Panc1 (cell line): ENCODE measurements at regions not wholly inside any gene's neighbourhood (a gene's known extent, or its start where the extent isn't known, plus 50 kb on each side); places are given as distances from the start of the nearest gene placed in this dataset.
A peak's percentile ranks its signal among the peaks of the same experiment; 100 is the strongest.

Experiments used
- ATAC-seq: fragments of 200-7000 bp; cut with Tn5 transposase; 2 replicates; pipeline ENCODE4 v1.9.1; 2020; ENCODE audit warnings: mild to moderate bottlenecking, moderate library complexity
- BruUV-seq: library from RNA; stranded (reverse); fragments of 400-500 nt; replicated peaks from 2 replicates; lab custom pipeline; 2021; lab: Mats Ljungman, UMichigan
- CTCF ChIA-PET: fragments of 300-600 bp; sonication (Branson Sonifier 250); formaldehyde crosslinking; loops from one replicate; lab custom pipeline; 2022; ENCODE audit warnings: antibody characterized with exemption; lab: Charles Lee
- POLR2A ChIA-PET: fragments of 300-600 bp; sonication (Branson Sonifier 250); formaldehyde crosslinking; loops from one replicate; lab custom pipeline; 2022; ENCODE audit warnings: antibody characterized with exemption; lab: Charles Lee
- DNase-seq: peaks from one replicate; pipeline ENCODE4 v3.0.0-alpha.2; 2010; ENCODE audit warnings: low read depth, low spot score
- H3K27ac ChIP-seq: 2 replicates; pipeline ENCODE4 v1.5.1; 2011; ENCODE audit warnings: mild to moderate bottlenecking, low read length, inconsistent platforms
- H3K27me3 ChIP-seq: fragments of 200-500 bp; sonication (Bioruptor generic); 2 replicates; pipeline ENCODE4 v1.6.0; 2014; ENCODE audit warnings: low read length, inconsistent platforms; ENCODE audit not compliant: control insufficient read depth, insufficient read depth
- H3K36me3 ChIP-seq: fragments of 200-500 bp; sonication (Bioruptor generic); 2 replicates; pipeline ENCODE4 v1.5.1; 2014; ENCODE audit warnings: inconsistent platforms, mild to moderate bottlenecking, low read length, moderate library complexity; ENCODE audit not compliant: control insufficient read depth, insufficient read depth
- H3K4me1 ChIP-seq: 2 replicates; pipeline ENCODE4 v1.5.1; 2011; ENCODE audit warnings: inconsistent platforms, mild to moderate bottlenecking, low read length, moderate library complexity; ENCODE audit not compliant: control insufficient read depth, insufficient read depth
- H3K4me3 ChIP-seq, 2 experiments: 2 replicates each; pipeline ENCODE4 v1.5.1; 2011 to 2012; ENCODE audit warnings: low read depth in 2 of 2, low read length in 2 of 2, mild to moderate bottlenecking in 2 of 2, inconsistent platforms in 1 of 2, moderate library complexity in 1 of 2
- H3K9me3 ChIP-seq: fragments of 200-500 bp; sonication (Bioruptor generic); 2 replicates; pipeline ENCODE4 v1.5.1; 2014; ENCODE audit warnings: low read depth, mild to moderate bottlenecking, inconsistent platforms, low read length, moderate library complexity; ENCODE audit not compliant: control insufficient read depth, insufficient read depth
- CTCF ChIP-seq: fragments of 450-650 bp; IDR thresholded peaks from 2 replicates; pipeline ENCODE4 v1.5.1; 2017; ENCODE audit warnings: mild to moderate bottlenecking
- POLR2AphosphoS5 ChIP-seq: IDR thresholded peaks from 2 replicates; pipeline ENCODE4 v1.6.1; 2012; ENCODE audit warnings: mild to moderate bottlenecking, low read depth, low read length, moderate library complexity
- REST ChIP-seq, 2 experiments: IDR thresholded peaks; 2 replicates each; pipeline ENCODE4 v1.6.1; 2011 to 2012; ENCODE audit warnings: low read depth in 2 of 2, control low read depth in 1 of 2, low read length in 1 of 2, mild to moderate bottlenecking in 1 of 2, moderate library complexity in 1 of 2; ENCODE audit not compliant: insufficient read depth in 1 of 2
- SIN3A ChIP-seq: IDR thresholded peaks from 2 replicates; pipeline ENCODE4 v1.6.1; 2012; ENCODE audit warnings: low read depth, mild to moderate bottlenecking, low read length, moderate library complexity, borderline replicate concordance; ENCODE audit not compliant: insufficient read depth
- TCF7L2 ChIP-seq: IDR thresholded peaks from 2 replicates; pipeline ENCODE4 v1.6.1; 2011; ENCODE audit warnings: mild to moderate bottlenecking, low read depth, low read length, inconsistent platforms
- in situ Hi-C: cut with HindIII; loops from 2 replicates; pipeline ENCODE4 v1.10.0; 2016; ENCODE audit warnings: low sequenced_read_pairs, low pct_unique_long_range_greater_than_20kb
- intact Hi-C: fragments of 100-400 bp; cut with micrococcal nuclease; formaldehyde crosslinking; loops from one replicate; pipeline ENCODE4 v1.10.0; 2022; ENCODE audit not compliant: unreplicated experiment

- in situ Hi-C loops: no loop called here
- DNase-seq: no peak
- no peaks in the 10 kb centered on the region for H3K27me3 ChIP-seq
- H3K9me3 ChIP-seq: no peaks in the 10 kb centered on the region
- H3K36me3 ChIP-seq: no peaks in the 10 kb centered on the region
- no peak for ATAC-seq
- no peaks in the 10 kb centered on the region; the same call in 1 of the 2 replicates for H3K4me1 ChIP-seq
- POLR2A ChIA-PET: no interaction called here
- BruUV-seq: no TSS peak
- no peak overlapping the region for H3K4me3 ChIP-seq
- H3K27ac ChIP-seq: no peak overlapping the region
- intact Hi-C loops: no loop called here
- TF ChIP-seq TCF7L2: no peak
- TF ChIP-seq REST (IDR thresholded peaks at IDR 0.05; ENCODE audit: insufficient read depth in 1 of 2, low read depth in 2 of 2, low read length in 1 of 2): no peak
- no peak for TF ChIP-seq SIN3A
- TF ChIP-seq CTCF: no peak
- TF ChIP-seq POLR2AphosphoS5: no peak
- CTCF ChIA-PET: no interaction called here
These were observed 56.2 kb upstream of the TARBP1 start for GRCh38 chr1:234535218-234535617.

GRCh38 chr1:234533975-234534876 is 55.2 kb upstream of the TARBP1 start:
- no peaks in the 10 kb centered on the region for H3K27me3 ChIP-seq
- DNase-seq (no peak), ATAC-seq (no peak)
- no peaks in the 10 kb centered on the region; the same call in 1 of the 2 replicates for H3K4me1 ChIP-seq
- BruUV-seq: no TSS peak
- peak overlapping the region; percentile 23; the same call in 1 of the 2 replicates for H3K27ac ChIP-seq
- no peaks in the 10 kb centered on the region for H3K9me3 ChIP-seq
- in situ Hi-C loops (no loop called here), intact Hi-C loops (no loop called here)
- ChIA-PET CTCF (no interaction called here), POLR2A (no interaction called here)
- no peak for TF ChIP-seq TCF7L2
- no peak for TF ChIP-seq POLR2AphosphoS5
- TF ChIP-seq SIN3A: no peak
- TF ChIP-seq CTCF: no peak
- TF ChIP-seq REST (IDR thresholded peaks at IDR 0.05; ENCODE audit: insufficient read depth in 1 of 2, low read depth in 2 of 2, low read length in 1 of 2): no peak
- H3K36me3 ChIP-seq: no peaks in the 10 kb centered on the region
- no peak overlapping the region for H3K4me3 ChIP-seq
